Stimulated activated CD8-positive, alpha-beta memory T cell treated with anti-CD3 and anti-CD28 coated beads, Interleukin-7, amount 100 ng/mL, for 48 hours (primary cell): ENCODE measurements at regions not wholly inside any gene's neighbourhood (a gene's known extent, or its start where the extent isn't known, plus 50 kb on each side); places are given as distances from the start of the nearest gene placed in this dataset.
"Not testable (repeated sequence)": the region's sequence is repeated elsewhere in the genome, so short reads cannot be mapped to it uniquely, and the experiment has no call there.

ENCODE experiments used
- DNase-seq, 2 donors: peaks; one replicate each; pipeline ENCODE4 v3.0.0-alpha.2; 2020; ENCODE audit warnings: low read depth in 1 of 2; ENCODE audit errors: extremely low read depth in 1 of 2

GRCh38 chr13:109408591-109409382, 377.6 kb downstream of the IRS2 start:
- DNase-seq: no peak

DNA sequence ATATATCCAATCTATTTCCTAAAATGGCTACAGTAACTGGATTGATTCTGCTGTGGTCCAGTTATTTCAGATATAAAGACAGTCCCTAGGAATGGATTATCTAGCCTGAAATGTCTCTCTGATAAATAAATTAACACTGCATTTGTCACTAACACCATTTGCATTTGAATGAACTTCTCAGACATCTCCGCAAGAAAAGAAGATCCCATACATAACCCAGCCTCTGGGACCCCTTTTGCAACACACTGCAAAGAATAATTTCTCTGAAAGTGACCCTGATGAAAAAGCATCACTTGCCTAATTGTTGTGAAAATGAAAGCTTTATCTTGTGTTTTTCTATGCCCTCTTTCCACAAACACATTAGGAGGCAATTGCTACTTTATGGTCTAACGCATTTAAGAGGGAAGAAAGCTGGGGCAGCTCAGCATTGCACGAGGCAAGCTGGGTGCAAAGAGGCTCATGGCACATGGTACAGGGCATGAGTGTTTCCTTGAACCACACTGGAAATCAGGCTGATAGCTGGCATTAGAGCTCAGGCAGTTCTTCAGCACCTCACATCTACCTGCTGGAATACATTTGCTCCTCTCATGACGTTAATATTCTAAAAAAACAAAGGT, 379.9 kb downstream of the IRS2 start:
- DNase-seq: no peak

DNA sequence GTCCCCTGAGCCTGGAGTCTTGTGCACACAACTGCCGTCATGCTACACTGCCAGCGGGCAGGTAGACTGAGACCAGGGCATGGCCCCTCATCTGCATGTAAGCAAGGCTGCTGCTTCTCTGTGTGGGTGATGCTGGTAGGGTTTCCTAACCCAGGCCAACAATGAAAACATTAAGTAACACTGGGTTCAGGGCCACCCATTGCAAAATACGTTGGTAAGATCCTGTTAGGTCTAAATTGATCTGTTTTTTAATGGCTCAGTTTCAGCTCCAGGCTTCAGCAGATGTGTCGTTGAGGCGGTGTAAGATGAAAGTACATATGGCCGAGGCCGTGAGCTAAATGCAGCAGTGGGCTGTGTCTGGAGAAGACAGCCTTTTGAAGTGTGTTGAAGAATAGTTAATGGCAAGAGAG, 383.4 kb downstream of the IRS2 start:
- DNase-seq: no peak

- no peak for DNase-seq
Observed at GRCh38 chr13:109401891-109402290, 384.5 kb downstream of the IRS2 start.

DNA sequence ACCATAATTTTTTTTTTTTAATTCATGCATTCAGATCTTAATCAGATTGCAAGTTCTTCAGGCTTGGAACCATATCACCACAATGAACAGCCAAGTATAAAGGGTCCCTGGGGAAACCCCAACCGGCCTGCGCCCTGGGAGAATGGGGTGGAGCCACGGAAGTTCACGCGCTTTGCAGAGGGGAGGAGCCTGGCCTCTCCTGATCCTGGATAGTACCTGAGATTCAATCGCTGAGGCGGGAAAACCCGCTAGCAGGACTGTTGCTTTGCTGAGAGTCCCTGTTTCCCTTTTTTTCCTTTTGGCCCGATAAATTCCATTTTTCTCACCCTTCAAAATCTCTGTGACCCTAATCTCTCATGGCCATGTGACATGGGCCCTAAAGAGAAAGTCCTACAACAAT, 385.1 kb downstream of the IRS2 start:
- no peak for DNase-seq

- no peak for DNase-seq
Observed at GRCh38 chr13:109400624-109401257, 385.6 kb downstream of the IRS2 start.

DNA sequence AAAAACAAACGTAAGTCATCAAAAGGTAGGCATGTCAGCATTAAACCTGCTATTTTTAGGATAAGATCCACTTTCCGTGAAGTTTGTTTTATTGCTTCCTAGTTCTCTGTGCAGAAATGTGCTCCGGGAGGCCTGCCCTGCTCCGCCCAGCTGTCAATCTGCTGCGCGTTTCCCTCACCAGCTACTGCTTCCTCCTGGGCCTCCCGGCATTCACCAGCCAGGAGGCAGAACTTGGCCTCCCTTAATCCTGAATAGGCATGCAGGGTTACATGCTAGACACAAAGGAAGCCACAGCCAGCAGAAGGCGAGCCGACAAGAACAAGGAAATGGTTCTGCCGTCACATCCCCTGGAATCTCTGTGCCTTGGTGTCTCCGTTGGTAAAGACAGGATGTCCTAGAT, 386.2 kb downstream of the IRS2 start:
- no peak for DNase-seq

GRCh38 chr13:109398071-109398470, 388.3 kb downstream of the IRS2 start:
- not testable (repeated sequence) for DNase-seq

DNA sequence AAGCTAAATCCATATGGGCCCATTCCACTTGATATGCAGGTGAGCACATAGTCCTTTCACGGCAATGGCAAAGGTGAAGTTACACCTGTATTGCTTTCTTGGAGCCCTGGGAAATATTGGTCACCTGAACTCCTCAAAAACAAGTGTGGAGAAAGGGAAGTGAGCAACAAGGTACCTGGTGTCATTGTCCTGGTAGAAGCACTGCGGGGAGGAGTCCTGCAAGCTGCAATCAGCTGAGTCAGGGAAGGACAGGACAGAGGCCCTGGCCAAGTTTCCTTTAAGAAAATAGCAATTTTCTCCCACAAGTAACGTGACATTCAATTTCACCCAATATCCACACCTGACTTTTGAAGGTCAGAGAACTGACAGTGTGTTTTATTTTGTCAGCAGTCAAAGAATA, 389.1 kb downstream of the IRS2 start:
- DNase-seq: no peak

DNA sequence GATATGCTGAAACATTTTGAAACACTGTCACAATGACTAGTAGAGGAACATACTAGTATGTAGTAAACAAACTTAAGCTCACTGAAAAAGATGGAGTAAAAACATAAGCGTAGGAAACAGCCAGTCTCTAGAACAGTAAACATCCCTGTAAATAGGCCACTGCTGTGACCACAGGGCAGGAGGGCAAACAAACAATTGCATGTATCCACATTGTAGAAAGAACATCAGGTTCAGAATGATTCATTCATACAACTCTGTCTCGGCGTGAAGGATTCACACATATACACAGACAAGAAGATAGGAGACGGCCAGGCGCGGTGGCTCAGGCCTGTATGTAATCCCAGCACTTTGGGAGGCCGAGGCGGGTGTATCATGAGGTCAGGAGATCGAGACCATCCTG, 390.1 kb downstream of the IRS2 start:
- no peak for DNase-seq

DNA sequence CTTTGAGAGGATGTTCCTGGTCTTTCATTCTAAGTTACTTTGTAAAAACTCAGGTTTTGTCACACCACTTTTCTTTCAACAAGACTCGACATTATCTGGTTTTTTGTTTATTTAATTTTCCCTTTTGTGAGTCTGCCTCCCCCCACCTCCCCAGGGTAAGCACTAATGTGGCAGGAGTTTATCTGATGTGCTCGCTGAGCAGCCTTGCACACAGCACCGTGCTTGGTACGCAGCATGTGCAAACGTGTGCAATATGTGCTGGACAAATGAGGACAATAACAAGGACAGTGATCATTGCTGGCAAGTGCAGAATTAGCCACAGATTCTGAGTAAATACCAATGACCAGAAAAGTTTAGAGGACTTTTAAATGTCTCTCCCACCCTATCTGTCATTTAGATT, 391.4 kb downstream of the IRS2 start:
- DNase-seq: no peak

DNA sequence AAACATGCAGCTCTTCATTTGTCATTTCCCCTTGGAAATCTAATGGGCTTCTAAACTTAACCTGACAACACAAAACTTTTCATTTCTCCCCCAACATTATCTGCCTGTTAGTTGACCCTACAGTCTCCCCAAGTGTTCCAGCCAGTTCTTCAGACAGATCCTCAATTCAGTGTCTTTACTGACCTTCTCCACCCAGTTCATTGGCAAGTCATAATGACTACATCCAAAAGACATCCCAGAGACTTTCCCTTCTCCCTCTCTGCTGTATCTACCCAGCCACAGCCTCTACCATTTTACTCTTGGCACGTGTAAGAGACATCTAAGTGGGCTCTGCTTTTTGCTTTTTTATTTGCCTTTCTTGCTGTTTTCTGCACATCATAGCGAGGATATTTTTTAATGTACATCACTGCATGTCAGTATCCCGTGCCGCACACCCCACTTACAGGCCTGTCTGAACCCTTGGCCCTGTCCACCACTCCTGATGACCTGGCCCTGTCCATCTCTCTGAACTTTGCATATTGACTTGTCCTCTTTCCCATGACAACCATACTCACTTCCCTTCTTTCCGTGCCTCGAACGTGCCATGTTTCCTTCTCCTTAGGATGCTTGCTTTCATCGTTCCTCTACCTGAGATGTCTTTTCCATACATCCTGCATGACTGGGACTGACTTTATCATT, 391.9 kb downstream of the IRS2 start:
- DNase-seq: no peak

- DNase-seq: no peak
Observed at GRCh38 chr13:109393045-109393444, 393.3 kb downstream of the IRS2 start.

DNA sequence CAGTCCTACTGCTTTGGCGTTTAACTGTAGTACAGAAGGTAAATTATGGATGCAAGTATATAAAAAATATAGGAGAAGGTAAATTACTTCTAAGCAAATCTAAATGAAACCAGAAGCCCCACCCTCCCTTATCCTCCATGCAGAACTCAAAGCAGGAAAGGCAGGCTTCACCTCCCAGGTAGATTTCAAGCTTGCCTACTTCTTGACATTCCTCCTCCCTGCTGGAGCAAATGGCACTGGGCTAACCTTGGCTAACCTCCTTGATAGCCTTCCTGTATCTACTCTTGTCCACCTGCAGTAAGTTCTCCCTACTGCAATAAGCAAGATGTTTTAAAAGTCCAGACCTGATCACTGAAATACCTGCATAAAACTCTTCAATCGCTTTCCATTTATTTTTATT, 396.0 kb downstream of the IRS2 start:
- no peak for DNase-seq

GRCh38 chr13:109389892-109390345, 396.5 kb downstream of the IRS2 start:
- DNase-seq: no peak

DNA sequence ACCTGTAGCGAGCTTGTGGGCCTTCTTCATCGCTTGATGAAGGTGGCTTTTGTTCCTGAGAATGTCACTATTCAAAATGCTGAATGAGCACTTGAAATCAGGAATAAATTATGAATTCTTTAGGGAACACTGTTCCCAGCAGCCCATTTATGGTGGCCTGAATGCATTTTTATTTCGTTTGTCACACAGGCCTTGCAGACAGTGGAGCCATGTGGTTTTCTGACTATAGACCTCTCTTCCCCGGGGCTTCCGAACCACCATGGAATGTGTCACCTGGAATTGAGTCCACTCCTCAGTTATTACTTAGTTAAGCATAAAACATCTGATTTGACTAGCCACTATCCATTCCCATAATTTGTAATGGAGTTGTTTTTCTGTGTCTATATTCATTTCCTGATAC, 396.9 kb downstream of the IRS2 start:
- DNase-seq: no peak

- no peak for DNase-seq
Observed at GRCh38 chr13:109387471-109387870, 398.9 kb downstream of the IRS2 start.

- no peak for DNase-seq
Observed at GRCh38 chr13:109385242-109385560, 401.2 kb downstream of the IRS2 start.

GRCh38 chr13:109384491-109385241, 401.7 kb downstream of the IRS2 start:
- no peak for DNase-seq

DNA sequence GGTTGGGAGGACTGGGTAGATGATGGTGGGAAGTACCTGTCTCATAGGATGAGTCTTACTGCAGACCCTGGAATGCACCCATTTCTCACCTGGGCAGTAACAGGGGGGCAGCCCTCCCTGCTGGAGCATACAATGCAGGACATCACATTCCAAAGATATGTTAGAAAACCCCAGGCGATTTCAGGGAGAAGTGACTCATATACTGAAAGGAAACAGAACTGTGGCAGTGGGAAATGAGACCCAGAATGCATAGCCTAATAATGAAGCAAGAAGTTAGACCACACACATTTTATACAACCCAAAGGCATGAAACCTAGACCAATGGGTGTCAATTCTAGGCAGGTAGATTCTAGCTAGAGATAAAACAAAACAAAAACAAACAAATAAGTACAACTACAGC, 402.7 kb downstream of the IRS2 start:
- no peak for DNase-seq
